ENCODE measurements at regions not wholly inside any gene's neighbourhood (a gene's known extent, or its start where the extent isn't known, plus 50 kb on each side); places are given as distances from the start of the nearest gene placed in this dataset.

- Histone ChIP-seq H3K4me1 (ENCODE audit: control insufficient read depth, insufficient read depth, low read length) (peaks cover 7% of the 10 kb centered on the region), H3K9me3 (replicated peaks; ENCODE audit: control insufficient read depth, low read depth, low read length) (peaks cover 10% of the 10 kb centered on the region), H3K27ac (ENCODE audit: low read length) (no peak overlapping the region), H3K4me3 (ENCODE audit: low read length) (no peak overlapping the region), H3K36me3 (ENCODE audit: control insufficient read depth, insufficient read depth, low read length) (no peaks in the 10 kb centered on the region), H3K27me3 (ENCODE audit: control insufficient read depth, insufficient read depth, low read length) (no peaks in the 10 kb centered on the region)
- WGBS (ENCODE audit: insufficient coverage), result 84% methylated on average over 22 of the region's 24 CpGs
- DNase-seq, result no peak
Measured at GRCh38 chr10:52871191-52871843, 98.7 kb upstream of the MBL2 start.

- peaks cover 10% of the 10 kb centered on the region for H3K9me3 ChIP-seq (replicated peaks; ENCODE audit: control insufficient read depth, low read depth, low read length)
- H3K4me3 ChIP-seq (ENCODE audit: low read length), result no peak overlapping the region
- no peak overlapping the region for H3K27ac ChIP-seq (ENCODE audit: low read length)
- DNase-seq, result no peak
- peaks cover 7% of the 10 kb centered on the region for H3K4me1 ChIP-seq (ENCODE audit: control insufficient read depth, insufficient read depth, low read length)
- no peaks in the 10 kb centered on the region for H3K27me3 ChIP-seq (ENCODE audit: control insufficient read depth, insufficient read depth, low read length)
- WGBS (ENCODE audit: insufficient coverage), result no CpG with 5 or more reads among the region's 3 CpGs
- H3K36me3 ChIP-seq (ENCODE audit: control insufficient read depth, insufficient read depth, low read length), result no peaks in the 10 kb centered on the region
Measured at GRCh38 chr10:52870562-52870961, 98.0 kb upstream of the MBL2 start.

- peaks cover 7% of the 10 kb centered on the region for H3K4me1 ChIP-seq (ENCODE audit: control insufficient read depth, insufficient read depth, low read length)
- H3K36me3 ChIP-seq (ENCODE audit: control insufficient read depth, insufficient read depth, low read length), result no peaks in the 10 kb centered on the region
- no peak for DNase-seq
- no CpG with 5 or more reads among the region's 2 CpGs for WGBS (ENCODE audit: insufficient coverage)
- H3K9me3 ChIP-seq (replicated peaks; ENCODE audit: control insufficient read depth, low read depth, low read length), result peaks cover 10% of the 10 kb centered on the region
- H3K27ac ChIP-seq (ENCODE audit: low read length), result no peak overlapping the region
- no peaks in the 10 kb centered on the region for H3K27me3 ChIP-seq (ENCODE audit: control insufficient read depth, insufficient read depth, low read length)
- no peak overlapping the region for H3K4me3 ChIP-seq (ENCODE audit: low read length)
Measured at GRCh38 chr10:52869864-52870263, 97.3 kb upstream of the MBL2 start.

GRCh38 chr10:52865213-52865612 is 92.6 kb upstream of the MBL2 start:
- peaks cover 7% of the 10 kb centered on the region for H3K4me1 ChIP-seq (ENCODE audit: control insufficient read depth, insufficient read depth, low read length)
- no peaks in the 10 kb centered on the region for H3K27me3 ChIP-seq (ENCODE audit: control insufficient read depth, insufficient read depth, low read length)
- H3K27ac ChIP-seq (ENCODE audit: low read length), result no peak overlapping the region
- H3K4me3 ChIP-seq (ENCODE audit: low read length), result no peak overlapping the region
- 94% methylated on average over 7 of the region's 9 CpGs for WGBS (ENCODE audit: insufficient coverage)
- H3K36me3 ChIP-seq (ENCODE audit: control insufficient read depth, insufficient read depth, low read length), result no peaks in the 10 kb centered on the region
- no peak for DNase-seq
- peaks cover 10% of the 10 kb centered on the region for H3K9me3 ChIP-seq (replicated peaks; ENCODE audit: control insufficient read depth, low read depth, low read length)

- DNase-seq, result peak; percentile 73
- Histone ChIP-seq H3K4me3 (ENCODE audit: low read length) (no peak overlapping the region), H3K36me3 (ENCODE audit: control insufficient read depth, insufficient read depth, low read length) (no peaks in the 10 kb centered on the region), H3K27me3 (ENCODE audit: control insufficient read depth, insufficient read depth, low read length) (no peaks in the 10 kb centered on the region), H3K9me3 (replicated peaks; ENCODE audit: control insufficient read depth, low read depth, low read length) (peaks cover 10% of the 10 kb centered on the region), H3K27ac (ENCODE audit: low read length) (peak overlapping the region; percentile 35), H3K4me1 (ENCODE audit: control insufficient read depth, insufficient read depth, low read length) (peaks cover 7% of the 10 kb centered on the region)
- WGBS (ENCODE audit: insufficient coverage), result 33% methylated on average over 8 of the region's 10 CpGs
Measured at GRCh38 chr10:52864201-52865106, 91.9 kb upstream of the MBL2 start.

GRCh38 chr10:52858722-52859121 is 86.1 kb upstream of the MBL2 start:
- 93% methylated on average over 2 of the region's 2 CpGs for WGBS (ENCODE audit: insufficient coverage)
- Histone ChIP-seq H3K4me1 (ENCODE audit: control insufficient read depth, insufficient read depth, low read length) (no peaks in the 10 kb centered on the region), H3K27ac (ENCODE audit: low read length) (no peak overlapping the region), H3K9me3 (replicated peaks; ENCODE audit: control insufficient read depth, low read depth, low read length) (no peaks in the 10 kb centered on the region), H3K27me3 (ENCODE audit: control insufficient read depth, insufficient read depth, low read length) (no peaks in the 10 kb centered on the region), H3K4me3 (ENCODE audit: low read length) (no peak overlapping the region), H3K36me3 (ENCODE audit: control insufficient read depth, insufficient read depth, low read length) (no peaks in the 10 kb centered on the region)
- no peak for DNase-seq

- Histone ChIP-seq H3K4me3 (ENCODE audit: low read length) (no peak overlapping the region), H3K27me3 (ENCODE audit: control insufficient read depth, insufficient read depth, low read length) (no peaks in the 10 kb centered on the region), H3K9me3 (replicated peaks; ENCODE audit: control insufficient read depth, low read depth, low read length) (no peaks in the 10 kb centered on the region), H3K36me3 (ENCODE audit: control insufficient read depth, insufficient read depth, low read length) (no peaks in the 10 kb centered on the region), H3K27ac (ENCODE audit: low read length) (no peak overlapping the region), H3K4me1 (ENCODE audit: control insufficient read depth, insufficient read depth, low read length) (no peaks in the 10 kb centered on the region)
- no CpG with 5 or more reads among the region's 1 CpG for WGBS (ENCODE audit: insufficient coverage)
- no peak for DNase-seq
Measured at GRCh38 chr10:52855546-52856325, 83.2 kb upstream of the MBL2 start.

GRCh38 chr10:52853704-52854103 is 81.1 kb upstream of the MBL2 start:
- 80% methylated on average over 1 of the region's 4 CpGs for WGBS (ENCODE audit: insufficient coverage)

GRCh38 chr10:52836816-52837215 is 64.2 kb upstream of the MBL2 start:
- Histone ChIP-seq H3K4me3 (ENCODE audit: low read length) (no peak overlapping the region), H3K4me1 (ENCODE audit: control insufficient read depth, insufficient read depth, low read length) (no peaks in the 10 kb centered on the region), H3K36me3 (ENCODE audit: control insufficient read depth, insufficient read depth, low read length) (no peaks in the 10 kb centered on the region), H3K27ac (ENCODE audit: low read length) (no peak overlapping the region), H3K27me3 (ENCODE audit: control insufficient read depth, insufficient read depth, low read length) (no peaks in the 10 kb centered on the region), H3K9me3 (replicated peaks; ENCODE audit: control insufficient read depth, low read depth, low read length) (peaks cover 4% of the 10 kb centered on the region)
- no peak for DNase-seq
- WGBS (ENCODE audit: insufficient coverage), result no CpG with 5 or more reads among the region's 2 CpGs

More at GRCh38 chr10:52853704-52854103, 81.1 kb upstream of the MBL2 start:
- Histone ChIP-seq H3K27ac (ENCODE audit: low read length) (no peak overlapping the region), H3K4me3 (ENCODE audit: low read length) (no peak overlapping the region), H3K27me3 (ENCODE audit: control insufficient read depth, insufficient read depth, low read length) (no peaks in the 10 kb centered on the region), H3K9me3 (replicated peaks; ENCODE audit: control insufficient read depth, low read depth, low read length) (no peaks in the 10 kb centered on the region), H3K4me1 (ENCODE audit: control insufficient read depth, insufficient read depth, low read length) (no peaks in the 10 kb centered on the region), H3K36me3 (ENCODE audit: control insufficient read depth, insufficient read depth, low read length) (no peaks in the 10 kb centered on the region)
- no peak for DNase-seq

Data from muscle of leg (tissue), 3 donors.